Skeletal muscle tissue (tissue), 1 donor: ENCODE measurements at regions not wholly inside any gene's neighbourhood (a gene's known extent, or its start where the extent isn't known, plus 50 kb on each side); places are given as distances from the start of the nearest gene placed in this dataset. TPM values are rescaled to one million over a fixed set of nuclear protein-coding genes. Genes with fewer than 3 reads are reported as not detected.

Experiments used
- small RNA-seq: library from RNA; depleted of rRNA; stranded (forward); fragments of <200 nt; gene quantifications from one replicate; pipeline ENCODE3, GENCODE V24; 2014

Small RNA genes in the stretch of these regions (small RNA-seq; reads per million reads assigned to genes)
- gene EZH2P1, result not detected
- gene MIR802, result not detected
